Uterus (tissue), 2 donors: ENCODE measurements at regions not wholly inside any gene's neighbourhood (a gene's known extent, or its start where the extent isn't known, plus 50 kb on each side); places are given as distances from the start of the nearest gene placed in this dataset.

Experiments used
- CTCF ChIP-seq, 4 experiments: fragments of 200-600 bp in 2 of 4; fragments of 450-650 bp in 2 of 4; sonication (generic) in 2 of 4; IDR thresholded peaks; one replicate each; pipeline ENCODE4 v1.5.1; 2016 to 2019; ENCODE audit warnings: antibody characterized with exemption in 4 of 4, mild to moderate bottlenecking in 2 of 4, moderate library complexity in 1 of 4
- POLR2A ChIP-seq, 2 donors: fragments of 450-650 bp; IDR thresholded peaks; one replicate each; pipeline ENCODE4 v1.6.1; 2016; ENCODE audit warnings: antibody characterized with exemption in 2 of 2, mild to moderate bottlenecking in 1 of 2, moderate library complexity in 1 of 2

- no peak for TF ChIP-seq CTCF (IDR thresholded peaks at IDR 0.05)
- TF ChIP-seq POLR2A (IDR thresholded peaks at IDR 0.05): no peak
Observed at GRCh38 chr5:158170534-158170933, 311.6 kb upstream of the CLINT1 start.
